ENCODE measurements at regions not wholly inside any gene's neighbourhood (a gene's known extent, or its start where the extent isn't known, plus 50 kb on each side); places are given as distances from the start of the nearest gene placed in this dataset.

GRCh38 chr3:107861422-107861821 is 229.4 kb downstream of the CD47 start:
- H3K27me3 ChIP-seq (ENCODE audit: insufficient read depth, low read length, poor library complexity, severe bottlenecking) = no peaks in the 10 kb centered on the region
- no peak for TF ChIP-seq EZH2phosphoT487 (IDR thresholded peaks at IDR 0.05; ENCODE audit: borderline replicate concordance)
- TF ChIP-seq CTCF (conservative IDR thresholded peaks at IDR 0.05; ENCODE audit: low read length) = no peak
- H3K79me2 ChIP-seq (ENCODE audit: insufficient read depth, low read length) = no peaks in the 10 kb centered on the region
- no peaks in the 10 kb centered on the region for H3F3A ChIP-seq (ENCODE audit: low read depth)
- no peaks in the 10 kb centered on the region for H3K9me3 ChIP-seq (ENCODE audit: insufficient read depth, low read depth, low read length)
- no peaks in the 10 kb centered on the region for H4K20me1 ChIP-seq (ENCODE audit: insufficient read depth, low read length, poor library complexity, severe bottlenecking)
- no peak overlapping the region for H3K9ac ChIP-seq (ENCODE audit: low read depth, low read length, poor library complexity, severe bottlenecking)
- peak overlapping the region; percentile 65 for H2AFZ ChIP-seq (ENCODE audit: low read length)
- H3K4me2 ChIP-seq (ENCODE audit: low read depth, low read length, poor library complexity, severe bottlenecking) = no peak overlapping the region
- no peaks in the 10 kb centered on the region for H3K4me1 ChIP-seq (ENCODE audit: insufficient read depth, low read length, poor library complexity, severe bottlenecking)
- H3K9me2 ChIP-seq (replicated peaks; ENCODE audit: low read depth, low read length) = no peaks in the 10 kb centered on the region
- no peak overlapping the region for H3K4me3 ChIP-seq (ENCODE audit: low read length, poor library complexity, severe bottlenecking)
- no peaks in the 10 kb centered on the region for H3K36me3 ChIP-seq (ENCODE audit: insufficient read depth, low read length)
